GM12891 (cell line): ENCODE measurements at regions not wholly inside any gene's neighbourhood (a gene's known extent, or its start where the extent isn't known, plus 50 kb on each side); places are given as distances from the start of the nearest gene placed in this dataset.

Experiments
- DNase-seq: peaks from one replicate; pipeline ENCODE4 v3.0.0; 2011; ENCODE audit warnings: low spot score; ENCODE audit not compliant: insufficient read length
- FAIRE-seq: peaks from 2 replicates; lab custom pipeline; 2011; peaks lifted over from hg19 to GRCh38; lab: Jason Lieb, UNC
- PAX5 ChIP-seq: IDR thresholded peaks from 2 replicates; pipeline ENCODE4 v1.6.1; 2011; ENCODE audit warnings: low read length, moderate library complexity, mild to moderate bottlenecking; ENCODE audit not compliant: insufficient read depth, severe bottlenecking
- POLR2A ChIP-seq: IDR thresholded peaks from 2 replicates; pipeline ENCODE4 v1.6.1; 2011; ENCODE audit warnings: low read depth, low read length, control low read depth
- POLR2AphosphoS5 ChIP-seq: IDR thresholded peaks from 2 replicates; pipeline ENCODE4 v1.6.1; 2011; ENCODE audit warnings: low read depth, low read length, control low read depth
- POU2F2 ChIP-seq: IDR thresholded peaks from 2 replicates; pipeline ENCODE4 v1.6.1; 2011; ENCODE audit warnings: low read depth, mild to moderate bottlenecking, control low read depth, low read length, moderate library complexity
- SPI1 ChIP-seq: IDR thresholded peaks from 2 replicates; pipeline ENCODE4 v1.6.1; 2011; ENCODE audit warnings: low read depth, low read length, control low read depth
- TAF1 ChIP-seq: IDR thresholded peaks from 2 replicates; pipeline ENCODE4 v1.6.1; 2011; ENCODE audit warnings: low read depth, low read length, control low read depth

DNA sequence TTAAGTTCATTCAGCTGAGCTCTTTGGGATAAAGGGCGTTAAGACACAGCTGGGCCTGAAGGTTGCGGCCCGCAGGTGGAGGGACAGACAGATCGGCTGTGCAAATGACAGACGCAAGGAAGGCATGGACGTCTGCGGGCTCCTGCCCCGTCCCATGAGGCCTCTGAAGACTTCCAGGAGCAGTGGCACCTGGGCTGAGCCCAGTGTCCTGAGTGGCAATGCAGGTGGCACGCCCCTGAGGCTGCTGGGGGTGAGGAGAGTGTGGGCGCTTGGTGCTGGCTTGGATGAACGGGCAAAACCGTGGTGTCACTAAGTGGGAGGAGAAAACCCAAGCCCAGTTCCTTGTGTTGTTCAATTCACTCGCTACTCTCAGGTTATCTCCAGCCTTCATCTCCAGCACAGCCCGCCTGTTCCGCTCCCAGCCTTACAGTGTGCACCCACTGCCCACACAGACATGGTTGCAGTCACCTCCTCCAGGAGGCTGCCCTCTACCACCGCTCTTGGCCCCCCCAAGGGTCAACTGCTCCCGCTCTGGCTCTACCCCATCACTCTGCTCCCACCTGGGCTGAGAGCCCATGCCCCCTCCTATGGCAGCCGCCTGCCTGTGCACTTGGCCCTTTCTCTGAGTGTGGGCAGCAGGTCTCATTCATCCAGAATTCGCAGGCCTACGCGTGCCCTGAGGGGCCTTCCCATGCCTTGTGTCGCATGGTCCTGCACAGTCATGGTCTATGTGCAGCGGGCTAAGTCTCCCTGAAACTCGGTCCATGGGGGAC lies 50.3 kb downstream of the PTGR3 start:
- TF ChIP-seq TAF1, result no peak
- no peak for TF ChIP-seq POLR2A
- TF ChIP-seq PAX5, result no peak
- TF ChIP-seq POLR2AphosphoS5, result no peak
- no peak for TF ChIP-seq POU2F2
- no peak for TF ChIP-seq SPI1
- no peak for FAIRE-seq
- DNase-seq, result no peak

DNA sequence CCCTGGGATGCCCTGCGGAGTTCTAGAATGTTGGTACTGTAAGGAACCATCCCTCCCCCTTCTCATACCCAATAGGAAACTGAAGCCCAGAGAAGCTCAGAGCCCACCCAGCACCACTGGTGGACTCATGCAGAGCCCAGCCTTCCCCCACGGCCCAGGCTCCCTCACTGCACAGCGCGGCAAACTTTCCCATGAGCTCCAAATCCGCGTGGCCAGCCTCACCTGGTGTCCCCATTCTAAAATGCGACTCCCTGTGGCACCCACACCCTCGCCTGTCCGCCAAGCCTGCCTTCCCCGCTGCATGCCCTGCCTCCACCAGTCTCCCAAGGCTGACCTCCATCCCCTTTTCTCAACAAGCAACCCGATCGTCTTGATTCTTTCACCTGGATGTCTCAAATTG lies 51.1 kb downstream of the PTGR3 start:
- TF ChIP-seq POLR2A, result no peak
- TF ChIP-seq TAF1, result no peak
- TF ChIP-seq PAX5, result no peak
- no peak for TF ChIP-seq POLR2AphosphoS5
- TF ChIP-seq SPI1, result no peak
- no peak for TF ChIP-seq POU2F2
- FAIRE-seq (no peak), DNase-seq (no peak)

- FAIRE-seq (no peak), DNase-seq (no peak)
- TF ChIP-seq TAF1 (no peak), POLR2A (no peak), SPI1 (no peak), PAX5 (no peak)
These were observed 51.6 kb downstream of the PTGR3 start for GRCh38 chr18:75157381-75157780.

DNA sequence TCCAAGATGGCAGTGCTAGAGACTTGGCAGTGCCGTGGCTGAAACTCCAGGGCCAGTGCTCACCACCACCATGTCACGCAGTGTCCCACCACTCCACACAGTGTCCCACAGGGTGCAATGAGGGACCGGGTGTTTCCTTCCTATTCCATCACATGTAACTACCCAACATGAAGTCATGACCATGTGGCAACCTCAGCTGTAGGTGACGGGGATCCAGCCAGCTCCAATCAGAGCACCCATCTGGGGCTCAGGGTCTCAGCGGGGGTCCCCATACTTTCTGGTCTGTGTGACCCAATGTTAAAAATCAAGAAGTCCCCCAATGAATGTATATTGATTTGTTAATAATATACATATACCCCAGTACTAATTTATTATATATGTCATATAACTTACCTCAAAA lies 52.1 kb downstream of the PTGR3 start:
- TF ChIP-seq POLR2AphosphoS5 (no peak), TAF1 (no peak), POU2F2 (no peak), SPI1 (no peak), PAX5 (no peak), POLR2A (no peak)
- FAIRE-seq, result no peak
- no peak for DNase-seq

DNA sequence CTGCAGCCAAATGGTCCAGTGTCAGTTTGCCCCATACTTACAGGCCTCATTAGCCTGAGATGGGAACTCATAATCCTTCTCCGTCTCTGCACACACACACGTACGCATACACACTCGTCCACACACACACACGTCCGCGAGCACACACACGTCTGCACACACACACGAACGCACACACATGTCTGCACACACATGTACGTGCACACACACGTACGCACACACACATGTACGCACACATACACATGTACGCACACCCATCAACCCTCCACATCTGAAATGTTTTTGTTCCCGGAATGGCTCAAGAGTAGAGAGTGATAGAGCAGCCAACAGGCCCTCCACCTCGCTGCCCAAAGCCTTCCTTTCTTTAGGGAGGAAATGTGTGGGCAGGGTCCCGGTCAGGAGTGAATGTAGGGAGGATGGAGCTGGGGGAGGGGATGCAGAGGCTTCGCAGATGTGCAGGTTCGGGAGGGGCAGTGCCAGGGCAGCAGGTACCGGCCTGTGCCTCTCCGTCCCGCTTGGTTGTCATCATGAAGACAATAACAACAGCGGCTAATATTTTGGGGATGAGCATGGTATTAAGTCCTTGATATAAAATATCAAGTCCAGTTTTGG lies 52.7 kb downstream of the PTGR3 start:
- FAIRE-seq, result no peak
- no peak for TF ChIP-seq POLR2A
- TF ChIP-seq PAX5, result no peak
- TF ChIP-seq POU2F2, result no peak
- TF ChIP-seq TAF1, result no peak
- no peak for TF ChIP-seq POLR2AphosphoS5
- no peak for TF ChIP-seq SPI1
- DNase-seq, result no peak

- TF ChIP-seq TAF1 (no peak), POLR2A (no peak), SPI1 (no peak), POU2F2 (no peak), PAX5 (no peak), POLR2AphosphoS5 (no peak)
- FAIRE-seq (no peak), DNase-seq (no peak)
These were observed 53.9 kb downstream of the PTGR3 start for GRCh38 chr18:75154997-75155396.

DNA sequence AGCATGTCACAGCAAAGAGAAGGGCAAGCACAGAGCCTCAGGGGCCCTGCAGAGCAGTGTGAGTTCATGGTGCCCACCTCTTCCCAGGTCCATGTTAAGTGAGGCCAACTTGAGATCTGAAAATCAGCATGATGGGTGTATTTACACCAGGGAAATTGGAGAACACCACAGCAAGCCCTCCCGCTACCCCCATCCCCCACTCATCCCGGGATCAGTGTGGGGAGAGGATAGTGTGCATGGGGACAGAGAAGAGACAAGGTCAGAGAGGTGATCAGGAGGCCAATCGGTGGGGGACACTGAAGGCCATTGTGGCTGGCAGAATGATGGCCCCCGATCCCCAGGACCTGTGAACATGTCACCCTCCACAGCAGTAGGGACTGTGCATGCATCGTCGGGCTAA lies 54.7 kb downstream of the PTGR3 start:
- no peak for FAIRE-seq
- DNase-seq, result no peak
- TF ChIP-seq POLR2AphosphoS5 (no peak), POU2F2 (no peak), SPI1 (no peak), PAX5 (no peak)

GRCh38 chr18:75143851-75144250 lies 65.1 kb downstream of the PTGR3 start:
- DNase-seq, result no peak
- TF ChIP-seq TAF1, result no peak
- TF ChIP-seq SPI1, result no peak
- no peak for TF ChIP-seq POU2F2
- TF ChIP-seq POLR2A, result no peak
- no peak for TF ChIP-seq PAX5
- TF ChIP-seq POLR2AphosphoS5, result no peak
- FAIRE-seq, result no peak

DNA sequence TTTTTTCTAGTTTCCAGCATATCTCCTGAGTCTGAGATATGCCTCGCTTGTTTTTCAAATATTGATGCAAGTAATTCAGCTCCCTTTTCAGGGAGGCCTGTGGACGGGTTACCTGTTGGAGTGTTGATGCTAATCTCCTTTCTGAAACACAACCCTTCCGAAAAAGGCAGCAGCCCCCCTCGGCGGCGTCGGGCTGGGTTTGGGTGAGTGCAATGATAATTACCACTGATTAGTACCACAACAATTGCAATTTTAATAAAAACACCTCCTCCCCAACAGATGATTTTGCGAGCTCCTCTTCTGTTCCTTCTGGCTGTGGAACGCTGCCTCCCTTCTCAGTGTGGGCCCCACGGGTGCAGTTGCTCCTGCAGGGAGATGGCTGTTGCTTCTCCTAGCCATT lies 66.3 kb downstream of the PTGR3 start:
- FAIRE-seq (no peak), DNase-seq (no peak)
- no peak for TF ChIP-seq POU2F2
- TF ChIP-seq POLR2AphosphoS5, result no peak
- TF ChIP-seq POLR2A, result no peak
- no peak for TF ChIP-seq PAX5
- TF ChIP-seq TAF1, result no peak
- TF ChIP-seq SPI1, result no peak

DNA sequence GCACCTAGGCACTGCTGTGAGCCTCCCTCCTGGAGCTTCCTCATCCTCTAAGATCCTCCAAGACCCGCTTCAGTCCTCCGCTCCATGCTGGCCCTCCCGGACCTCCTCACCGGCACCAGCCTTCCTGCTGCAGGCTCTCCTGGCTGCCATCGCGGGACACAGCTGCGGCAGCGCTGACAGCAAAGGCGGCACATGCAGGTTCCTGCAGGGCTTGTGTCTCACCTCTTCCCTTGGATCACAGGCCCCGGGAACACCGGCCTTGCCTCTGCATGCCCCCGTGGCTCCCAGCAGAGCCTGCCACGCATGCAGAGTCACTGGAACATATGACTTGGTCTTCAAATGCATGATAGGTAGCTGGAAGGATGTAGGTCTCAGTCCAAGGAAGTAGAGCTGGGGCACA lies 67.2 kb downstream of the PTGR3 start:
- TF ChIP-seq SPI1, result no peak
- TF ChIP-seq POLR2AphosphoS5, result no peak
- TF ChIP-seq POLR2A, result no peak
- TF ChIP-seq POU2F2, result no peak
- no peak for TF ChIP-seq PAX5
- TF ChIP-seq TAF1, result no peak
- no peak for DNase-seq
- FAIRE-seq, result no peak
